ENCODE measurements at regions not wholly inside any gene's neighbourhood (a gene's known extent, or its start where the extent isn't known, plus 50 kb on each side); places are given as distances from the start of the nearest gene placed in this dataset.

DNA sequence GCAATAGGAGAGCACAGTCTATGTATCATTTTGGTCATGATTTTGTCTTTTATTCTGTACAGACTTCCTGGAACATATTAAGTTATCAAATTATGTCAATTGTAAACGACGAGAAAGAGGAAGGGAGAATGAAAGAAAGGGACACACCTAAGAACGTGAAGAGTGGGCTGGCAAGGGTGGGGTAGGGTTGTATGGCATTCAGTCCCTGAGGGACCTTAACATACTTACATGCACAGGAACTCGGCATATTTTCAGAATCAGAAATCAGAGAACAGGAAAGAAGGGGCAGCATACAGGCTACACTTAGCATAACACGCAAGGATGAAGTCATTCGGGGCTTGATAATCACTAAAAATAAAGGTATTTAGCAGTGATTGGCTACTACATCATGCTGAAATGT lies 1375.0 kb upstream of the ADGRL3 start:
- TF ChIP-seq, protein P1, sequence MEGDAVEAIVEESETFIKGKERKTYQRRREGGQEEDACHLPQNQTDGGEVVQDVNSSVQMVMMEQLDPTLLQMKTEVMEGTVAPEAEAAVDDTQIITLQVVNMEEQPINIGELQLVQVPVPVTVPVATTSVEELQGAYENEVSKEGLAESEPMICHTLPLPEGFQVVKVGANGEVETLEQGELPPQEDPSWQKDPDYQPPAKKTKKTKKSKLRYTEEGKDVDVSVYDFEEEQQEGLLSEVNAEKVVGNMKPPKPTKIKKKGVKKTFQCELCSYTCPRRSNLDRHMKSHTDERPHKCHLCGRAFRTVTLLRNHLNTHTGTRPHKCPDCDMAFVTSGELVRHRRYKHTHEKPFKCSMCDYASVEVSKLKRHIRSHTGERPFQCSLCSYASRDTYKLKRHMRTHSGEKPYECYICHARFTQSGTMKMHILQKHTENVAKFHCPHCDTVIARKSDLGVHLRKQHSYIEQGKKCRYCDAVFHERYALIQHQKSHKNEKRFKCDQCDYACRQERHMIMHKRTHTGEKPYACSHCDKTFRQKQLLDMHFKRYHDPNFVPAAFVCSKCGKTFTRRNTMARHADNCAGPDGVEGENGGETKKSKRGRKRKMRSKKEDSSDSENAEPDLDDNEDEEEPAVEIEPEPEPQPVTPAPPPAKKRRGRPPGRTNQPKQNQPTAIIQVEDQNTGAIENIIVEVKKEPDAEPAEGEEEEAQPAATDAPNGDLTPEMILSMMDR (IDR thresholded peaks at IDR 0.05; ENCODE audit: insufficient read depth, low read depth, low read length) = no peak
- no peak for TF ChIP-seq EZH2 (IDR thresholded peaks at IDR 0.05; ENCODE audit: insufficient read depth, low read length)

Measured in astrocyte (in vitro differentiated cells and primary cell).